ENCODE measurements at regions not wholly inside any gene's neighbourhood (a gene's known extent, or its start where the extent isn't known, plus 50 kb on each side); places are given as distances from the start of the nearest gene placed in this dataset.

GRCh38 chr13:21825801-21826200 is 154.9 kb downstream of the FGF9 start:
- TF ChIP-seq CTCF (IDR thresholded peaks at IDR 0.05; ENCODE audit: low read depth, low read length): no peak
- no peak overlapping the region for H3K4me3 ChIP-seq (replicated peaks in 1 of 2; ENCODE audit: low read depth in 2 of 2, low read length in 2 of 2)
- no peak for DNase-seq (ENCODE audit: low read depth in 2 of 2)

GRCh38 chr13:21826214-21827015 is 155.5 kb downstream of the FGF9 start:
- no peak for DNase-seq (ENCODE audit: low read depth in 2 of 2)
- H3K4me3 ChIP-seq (replicated peaks in 1 of 2; ENCODE audit: low read depth in 2 of 2, low read length in 2 of 2): no peak overlapping the region
- no peak for TF ChIP-seq CTCF (IDR thresholded peaks at IDR 0.05; ENCODE audit: low read depth, low read length)

GRCh38 chr13:21831654-21832324 is 160.9 kb downstream of the FGF9 start:
- TF ChIP-seq CTCF (IDR thresholded peaks at IDR 0.05; ENCODE audit: low read depth, low read length): no peak
- DNase-seq (ENCODE audit: low read depth in 2 of 2): no peak
- no peak overlapping the region for H3K4me3 ChIP-seq (replicated peaks in 1 of 2; ENCODE audit: low read depth in 2 of 2, low read length in 2 of 2)

GRCh38 chr13:21833921-21834320 is 163.0 kb downstream of the FGF9 start:
- no peak for DNase-seq (ENCODE audit: low read depth in 2 of 2)

GRCh38 chr13:21834521-21834920 is 163.6 kb downstream of the FGF9 start:
- no peak for DNase-seq (ENCODE audit: low read depth in 2 of 2)
- H3K4me3 ChIP-seq (replicated peaks in 1 of 2; ENCODE audit: low read depth in 2 of 2, low read length in 2 of 2): no peak overlapping the region
- no peak for TF ChIP-seq CTCF (IDR thresholded peaks at IDR 0.05; ENCODE audit: low read depth, low read length)

More at GRCh38 chr13:21833921-21834320, 163.0 kb downstream of the FGF9 start:
- TF ChIP-seq CTCF (IDR thresholded peaks at IDR 0.05; ENCODE audit: low read depth, low read length): no peak
- H3K4me3 ChIP-seq (replicated peaks in 1 of 2; ENCODE audit: low read depth in 2 of 2, low read length in 2 of 2): no peak overlapping the region

- no peak for DNase-seq (ENCODE audit: low read depth in 2 of 2)
- TF ChIP-seq CTCF (IDR thresholded peaks at IDR 0.05; ENCODE audit: low read depth, low read length): no peak
Measured at GRCh38 chr13:21837288-21837687, 166.4 kb downstream of the FGF9 start.

More at GRCh38 chr13:21837288-21837687, 166.4 kb downstream of the FGF9 start:
- no peak overlapping the region for H3K4me3 ChIP-seq (replicated peaks in 1 of 2; ENCODE audit: low read depth in 2 of 2, low read length in 2 of 2)
